GM18870 (cell line): ENCODE measurements at regions not wholly inside any gene's neighbourhood (a gene's known extent, or its start where the extent isn't known, plus 50 kb on each side); places are given as distances from the start of the nearest gene placed in this dataset.
"Not testable (repeated sequence)": the region's sequence is repeated elsewhere in the genome, so short reads cannot be mapped to it uniquely, and the experiment has no call there.

Source experiments
- ATAC-seq: cut with Tn5 transposase; IDR thresholded peaks from one replicate; pipeline ENCODE4 v1.9.1; 2021; ENCODE audit warnings: moderate library complexity; ENCODE audit not compliant: unreplicated experiment

DNA sequence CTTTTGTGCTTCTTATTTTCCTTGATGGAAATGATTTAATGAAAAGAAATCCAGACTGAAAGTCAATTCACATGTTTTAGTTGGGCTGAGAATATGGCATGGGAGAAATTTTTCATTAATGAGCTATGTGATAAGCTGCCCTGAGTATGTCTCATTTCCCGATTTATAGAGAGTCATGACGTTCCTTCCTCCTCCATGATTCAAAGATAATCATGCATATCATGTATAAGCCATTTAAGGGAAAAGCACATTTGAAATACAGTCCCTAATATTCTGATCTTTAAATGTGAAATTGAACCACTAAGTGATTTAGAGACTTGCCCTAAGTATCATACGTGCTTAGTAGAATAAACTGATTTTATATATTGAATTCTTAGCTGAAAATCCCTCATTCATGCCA is 840.9 kb downstream of the PCDH17 start:
- no peak for ATAC-seq

DNA sequence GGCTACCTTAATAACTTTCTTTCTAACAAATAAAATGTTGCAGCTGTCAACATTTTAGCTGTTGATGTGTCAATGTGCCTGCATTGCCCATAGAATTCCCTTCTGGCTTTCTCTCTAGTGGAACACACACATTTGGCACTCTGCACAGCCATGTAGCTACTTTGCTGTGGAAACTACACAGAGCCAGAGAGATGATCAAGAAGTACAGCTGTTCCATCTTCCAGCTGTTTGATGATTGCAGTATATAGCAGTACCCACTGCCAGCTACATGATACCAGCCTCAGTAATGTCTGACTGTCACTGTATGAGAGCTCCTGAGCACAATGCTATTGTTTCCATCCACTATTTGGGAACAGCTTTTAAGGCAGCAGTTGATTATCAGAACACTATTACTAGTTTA is 843.0 kb downstream of the PCDH17 start:
- ATAC-seq: no peak

DNA sequence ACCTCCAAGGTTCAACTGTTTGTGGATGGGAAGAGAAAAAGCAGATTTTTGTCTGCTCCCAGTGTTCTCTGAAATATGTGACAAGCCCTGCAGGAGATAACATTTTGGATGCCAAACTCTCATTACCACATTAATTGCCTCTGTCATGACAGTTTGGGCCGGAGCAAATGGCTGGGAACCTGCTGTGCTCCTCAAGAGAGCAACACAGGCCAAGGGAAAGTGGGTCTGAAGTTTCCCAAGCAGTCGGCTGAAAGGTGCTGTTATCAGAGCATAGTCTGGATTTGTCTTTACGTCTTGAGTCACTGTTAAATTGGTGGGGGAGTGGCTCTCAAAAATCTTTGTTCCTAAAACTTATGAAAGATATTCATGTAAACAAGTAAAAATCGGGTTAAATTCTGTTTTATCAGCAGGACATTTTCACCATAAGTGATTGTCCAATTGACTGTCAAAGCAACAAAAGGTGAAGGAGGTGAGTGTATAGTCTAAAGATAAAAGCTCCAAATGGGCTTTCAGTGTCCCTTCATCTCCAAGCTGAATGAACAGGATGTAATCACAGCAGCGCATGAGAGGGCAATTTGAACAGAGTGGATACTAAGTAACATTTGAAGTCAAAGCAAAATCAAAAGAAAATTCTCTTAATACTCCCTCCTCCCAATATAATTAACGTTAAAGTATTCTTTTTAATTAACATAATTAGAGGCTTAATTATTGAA is 844.8 kb downstream of the PCDH17 start:
- ATAC-seq: no peak

DNA sequence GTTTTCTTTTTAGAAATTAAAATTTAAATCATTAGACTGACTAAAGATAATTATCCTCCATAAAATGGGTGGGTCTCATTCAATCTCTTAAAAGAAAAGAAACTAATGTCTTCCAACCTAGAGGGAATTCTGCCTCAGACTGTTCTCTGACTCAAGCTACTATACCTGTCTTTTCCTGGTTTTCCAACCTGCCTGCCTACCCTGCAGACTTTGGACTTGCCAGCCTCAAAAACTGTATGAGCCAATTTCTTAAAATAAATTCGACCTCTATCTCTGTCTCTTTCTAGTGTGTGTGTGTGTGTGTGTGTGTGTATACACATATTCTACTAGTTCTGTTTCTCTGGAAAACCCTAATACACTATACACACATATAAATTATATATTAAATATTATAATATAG is 847.3 kb downstream of the PCDH17 start:
- ATAC-seq: no peak

DNA sequence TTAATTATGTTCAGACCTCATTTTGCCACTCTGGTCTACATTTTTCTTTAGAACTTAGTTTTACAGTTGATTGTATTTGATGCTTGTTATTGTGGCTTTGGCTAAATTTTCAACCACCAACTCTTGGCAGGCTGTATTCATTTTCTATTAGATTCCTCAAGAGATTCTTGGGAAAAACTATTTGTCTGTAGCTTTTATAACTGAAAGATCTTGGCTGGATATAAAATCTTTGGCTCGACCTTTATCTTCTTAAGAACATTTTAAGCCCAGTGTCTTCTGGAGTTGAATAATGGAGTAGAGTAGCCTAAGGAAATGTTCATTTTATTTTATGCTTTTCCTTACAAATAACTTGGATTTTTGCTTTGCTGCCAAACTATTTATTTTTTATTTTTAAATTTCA is 848.5 kb downstream of the PCDH17 start:
- no peak for ATAC-seq

DNA sequence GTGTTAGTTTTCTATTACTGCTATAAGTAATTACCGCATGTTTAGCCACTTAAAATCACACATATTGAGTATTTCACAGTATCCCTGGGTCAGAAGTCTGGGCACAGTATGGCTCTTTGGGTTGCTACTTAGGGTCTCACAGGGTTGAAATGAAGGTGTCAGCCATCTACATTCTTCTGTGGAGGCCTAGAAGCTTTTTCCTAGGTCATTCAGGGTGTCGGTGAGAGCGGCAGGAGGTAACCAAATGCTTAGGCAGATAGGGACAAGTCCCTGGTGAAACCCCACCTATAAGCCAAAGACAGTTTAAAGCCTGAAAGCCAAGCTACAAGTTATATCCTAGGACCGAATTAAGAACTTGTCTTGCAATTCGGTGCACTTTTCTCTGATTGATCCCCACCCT is 856.7 kb downstream of the PCDH17 start:
- ATAC-seq: no peak

DNA sequence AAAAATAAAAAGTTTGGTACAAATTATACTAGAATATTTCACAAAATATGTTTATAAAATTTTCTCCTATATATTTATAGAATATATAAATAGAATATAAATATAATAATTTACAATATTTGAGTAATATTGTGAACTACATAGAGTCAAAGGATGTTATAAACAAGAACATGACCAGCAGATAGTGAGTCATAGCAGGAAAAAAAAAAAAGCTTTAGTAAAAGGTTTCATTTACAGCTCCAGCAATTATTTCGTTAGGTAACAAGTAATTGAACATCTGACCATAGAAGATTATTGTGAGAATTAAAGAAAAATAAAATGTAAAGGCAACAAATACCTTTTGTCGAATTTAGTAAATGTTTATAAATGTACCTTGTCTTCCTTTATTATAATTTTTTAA is 864.1 kb downstream of the PCDH17 start:
- no peak for ATAC-seq

DNA sequence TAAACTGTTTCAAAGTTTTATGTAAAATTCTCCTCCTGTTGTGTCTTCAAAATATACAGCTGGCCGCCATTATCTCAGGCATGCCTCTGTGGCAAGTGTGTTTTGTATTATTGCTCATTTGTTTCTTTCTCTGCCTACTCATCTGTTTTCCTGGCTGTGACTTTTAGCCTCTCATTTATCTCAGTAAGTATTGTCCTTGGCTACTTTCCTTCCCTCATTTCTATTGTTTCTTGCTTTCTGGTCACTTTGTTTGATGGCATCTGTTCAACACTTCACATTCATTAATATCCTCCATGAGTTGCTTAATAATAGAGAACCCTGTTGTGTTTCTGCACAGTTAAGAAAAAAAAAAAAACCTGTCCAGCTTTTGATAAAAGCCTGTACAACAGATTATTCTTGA is 869.4 kb downstream of the PCDH17 start:
- ATAC-seq: no peak

DNA sequence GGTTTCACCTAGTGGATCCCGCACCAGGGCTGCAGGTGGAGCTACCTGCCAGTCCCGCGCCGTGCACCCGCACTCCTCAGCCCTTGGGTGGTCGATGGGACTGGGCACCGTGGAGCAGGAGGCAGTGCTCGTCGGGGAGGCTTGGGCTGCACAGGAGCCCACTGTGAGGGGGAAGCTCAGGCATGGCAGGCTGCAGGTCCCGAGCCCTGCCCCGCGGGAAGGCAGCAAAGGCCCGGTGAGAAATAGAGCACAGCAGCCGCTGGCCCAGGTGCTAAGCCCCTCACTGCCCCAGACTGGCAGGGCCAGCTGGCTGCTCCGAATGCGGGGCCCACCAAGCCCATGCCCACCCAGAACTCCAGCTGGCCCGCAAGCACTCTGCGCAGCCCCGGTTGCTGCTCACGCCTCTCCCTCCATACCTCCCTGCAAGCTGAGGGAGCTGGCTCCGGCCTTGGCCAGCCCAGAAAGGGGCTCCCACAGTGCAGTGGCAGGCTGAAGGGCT is 872.7 kb downstream of the PCDH17 start:
- ATAC-seq: not testable (repeated sequence)

DNA sequence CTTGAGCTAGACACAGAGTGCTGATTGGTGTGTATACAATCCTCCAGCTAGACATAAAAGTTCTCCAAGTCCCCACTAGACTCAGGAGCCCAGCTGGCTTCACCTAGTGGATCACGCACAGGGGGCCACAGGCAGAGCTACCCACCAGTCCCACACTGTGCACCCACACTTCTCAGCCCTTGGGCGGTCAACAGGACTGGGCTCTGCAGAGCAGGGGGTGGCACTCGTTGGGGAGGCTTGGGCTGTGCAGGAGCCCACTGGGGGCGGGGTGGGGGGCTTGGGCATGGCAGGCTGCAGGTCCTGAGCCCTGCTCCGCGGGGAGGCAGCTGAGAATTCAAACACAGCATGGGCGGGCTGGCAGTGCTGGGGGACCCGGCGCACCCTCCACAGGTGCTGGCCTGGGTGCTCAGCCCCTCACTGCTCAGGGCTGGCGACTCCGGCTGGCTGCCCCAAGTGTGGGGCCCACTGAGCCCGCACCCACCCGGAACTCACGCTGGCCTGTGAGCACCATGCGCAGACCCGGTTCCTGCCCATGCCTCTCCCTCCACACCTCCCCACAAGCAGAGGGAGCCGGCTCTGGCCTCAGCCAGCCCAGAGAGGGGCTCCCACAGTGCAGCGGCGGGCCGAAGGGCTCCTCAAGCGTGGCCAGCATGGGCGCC is 873.8 kb downstream of the PCDH17 start:
- ATAC-seq: not testable (repeated sequence)

DNA sequence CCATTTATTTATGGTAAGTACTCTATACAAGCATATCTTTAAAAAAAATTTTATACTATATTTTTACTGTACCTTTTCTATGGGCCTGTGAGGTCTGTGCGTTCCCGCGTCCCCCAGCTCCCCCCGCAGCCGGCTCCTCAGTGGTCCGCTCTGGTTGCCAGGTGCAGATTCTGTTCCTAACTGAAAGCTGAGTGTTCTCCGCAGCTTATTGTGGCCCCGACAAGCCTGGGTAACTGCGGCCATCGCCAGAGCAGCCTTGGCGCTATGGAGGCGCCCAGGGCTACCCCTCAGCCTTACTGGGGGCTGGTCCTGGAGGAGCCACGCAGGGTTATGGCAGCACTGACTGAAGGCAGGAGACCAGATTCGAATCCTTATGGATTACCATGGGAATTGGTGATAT is 896.8 kb downstream of the PCDH17 start:
- no peak for ATAC-seq

DNA sequence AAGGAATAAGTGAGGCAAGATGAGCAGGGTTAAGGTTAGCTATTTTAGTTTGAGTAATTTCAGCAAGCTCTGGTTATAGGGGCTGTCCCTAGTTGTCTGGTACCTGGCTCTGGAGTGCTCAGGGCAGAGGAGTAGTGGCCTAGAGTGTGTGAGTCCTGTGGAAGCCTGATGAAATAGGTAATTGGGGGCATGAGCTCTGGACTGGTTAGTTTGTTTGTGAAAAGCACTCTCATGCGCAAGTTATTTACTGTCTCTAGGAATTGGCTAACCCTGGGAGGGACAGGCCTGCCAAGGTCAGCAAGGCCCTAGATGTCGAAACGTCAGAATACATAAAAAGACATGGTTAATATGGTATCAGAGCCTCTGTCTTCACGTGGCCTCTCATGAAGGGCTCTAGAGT is 900.1 kb downstream of the PCDH17 start:
- no peak for ATAC-seq

DNA sequence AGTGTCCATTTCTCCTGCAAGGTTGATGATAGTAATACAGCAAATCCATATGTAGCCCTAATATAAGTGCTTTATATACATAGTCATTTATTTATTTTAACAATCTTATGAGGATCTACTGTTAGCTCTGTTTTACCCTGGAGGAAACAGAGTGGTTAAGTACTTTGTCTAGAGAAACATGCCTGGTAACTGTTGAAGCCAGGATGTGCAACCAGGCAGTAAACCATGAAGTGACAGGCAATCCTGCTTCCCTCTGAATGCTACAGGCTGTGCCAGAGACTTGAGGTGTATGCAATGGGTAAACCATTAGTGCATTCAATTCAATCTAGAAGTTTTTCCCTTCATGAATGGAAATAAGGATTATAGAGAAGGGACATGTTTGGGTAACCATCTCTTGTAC is 911.0 kb downstream of the PCDH17 start:
- no peak for ATAC-seq

DNA sequence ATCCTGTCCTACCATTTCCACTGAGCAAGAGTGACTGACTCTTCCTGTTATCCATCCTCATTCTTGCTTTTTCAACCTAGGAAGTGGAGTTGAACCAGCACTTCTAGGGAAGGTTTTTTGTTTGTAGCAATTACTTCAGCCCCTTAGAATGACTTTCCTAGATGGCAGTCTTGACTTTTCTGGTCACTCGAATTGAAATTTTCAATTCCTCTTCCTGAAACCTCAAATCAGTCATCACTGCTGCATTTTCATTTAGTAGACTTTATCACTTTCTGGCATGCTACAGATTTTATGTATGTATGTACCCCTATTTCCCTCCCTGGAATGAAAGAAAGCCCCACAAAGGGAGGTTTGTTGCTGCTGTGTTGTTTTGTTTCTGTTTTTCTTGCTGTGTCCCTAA is 915.9 kb downstream of the PCDH17 start:
- no peak for ATAC-seq

DNA sequence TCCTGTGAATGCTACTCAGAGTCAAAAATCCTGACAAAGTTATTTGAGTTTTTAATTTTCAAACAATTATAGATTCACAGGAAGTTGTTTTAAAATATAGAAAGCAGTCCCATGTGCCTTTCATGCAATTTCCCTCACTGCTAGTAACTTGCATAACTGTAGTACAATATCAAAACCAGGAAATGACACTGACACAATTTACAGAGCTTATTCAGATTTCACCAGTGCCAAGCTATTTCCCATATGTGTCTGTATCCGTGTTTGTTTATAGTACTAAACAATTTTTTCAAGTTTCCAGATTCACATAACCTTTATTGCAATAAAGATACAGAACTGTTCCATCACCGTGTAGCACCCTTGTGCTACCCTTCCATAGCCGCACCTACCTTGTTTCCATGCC is 934.6 kb downstream of the PCDH17 start:
- no peak for ATAC-seq

DNA sequence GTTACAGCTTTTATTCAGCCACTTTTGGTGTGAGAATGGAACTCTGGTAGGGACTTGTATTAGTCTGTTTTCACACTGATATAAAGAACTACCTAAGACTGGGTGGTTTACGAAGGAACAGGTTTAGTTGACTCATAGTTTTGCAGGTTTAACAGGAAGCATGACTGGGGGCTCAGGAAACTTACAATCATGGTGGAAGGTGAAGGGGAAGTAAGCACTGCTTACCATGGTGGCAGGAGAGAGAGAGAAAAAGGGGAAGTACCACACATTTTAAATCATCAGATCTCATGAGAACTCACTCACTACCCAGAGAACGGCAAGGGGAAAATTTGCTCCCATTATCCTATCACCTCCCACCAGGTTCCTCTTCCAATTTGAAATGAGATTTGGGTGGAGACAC is 942.2 kb downstream of the PCDH17 start:
- ATAC-seq: no peak

DNA sequence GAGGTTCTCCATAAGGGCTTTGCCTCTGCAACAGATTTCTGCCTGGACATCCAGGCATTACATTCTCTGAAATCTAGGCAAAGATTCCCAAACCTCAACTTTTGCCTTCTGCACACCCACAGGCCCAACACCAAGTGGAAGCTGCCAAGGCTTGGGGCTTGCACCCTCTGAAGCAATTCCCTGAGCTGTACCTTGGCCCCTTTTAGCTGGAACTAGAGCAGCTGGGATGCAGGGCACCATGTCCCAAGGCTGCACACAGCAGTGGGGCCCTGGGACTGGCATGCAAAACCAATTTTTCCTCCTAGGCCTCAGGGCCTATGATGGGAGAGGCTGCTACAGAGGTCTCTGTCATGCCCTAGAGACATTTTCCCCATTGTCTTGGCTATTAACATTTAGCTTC is 943.2 kb downstream of the PCDH17 start:
- ATAC-seq: no peak

DNA sequence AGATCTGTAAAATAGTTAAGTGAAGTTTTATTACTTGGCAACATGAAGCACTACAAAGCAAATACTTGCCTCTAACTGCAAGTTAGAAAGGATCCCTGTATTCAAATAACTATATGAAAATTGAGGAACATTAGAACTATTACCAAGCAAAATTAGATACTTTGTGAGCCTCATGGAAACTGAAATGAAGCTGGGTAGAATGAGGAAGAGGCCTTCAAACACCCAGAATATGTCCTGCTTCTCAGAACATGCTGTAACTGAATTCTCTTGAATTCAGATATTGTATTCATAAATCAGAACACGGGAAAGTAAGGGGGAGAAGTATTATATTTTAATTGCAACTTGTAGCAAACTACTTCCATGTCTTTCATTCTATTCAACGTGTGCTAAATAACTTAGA is 947.9 kb downstream of the PCDH17 start:
- no peak for ATAC-seq

DNA sequence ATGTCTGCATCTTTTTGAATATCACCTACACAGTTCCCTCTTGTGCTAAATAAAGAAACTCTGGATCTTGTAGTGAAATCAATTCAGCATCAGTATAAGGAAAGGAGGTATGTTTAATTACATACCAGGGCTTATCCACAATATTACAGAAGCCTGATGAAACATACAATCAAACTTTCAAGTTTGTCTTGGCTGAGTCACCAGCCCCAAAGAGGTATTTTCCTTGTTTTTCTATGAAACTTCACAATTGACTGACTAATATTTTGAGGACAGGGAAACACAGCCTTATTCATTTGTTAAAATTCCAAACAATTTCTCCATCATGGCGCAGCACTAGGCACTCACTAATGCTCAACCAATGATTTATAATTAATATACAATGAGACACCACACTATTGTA is 952.4 kb downstream of the PCDH17 start:
- ATAC-seq: no peak

DNA sequence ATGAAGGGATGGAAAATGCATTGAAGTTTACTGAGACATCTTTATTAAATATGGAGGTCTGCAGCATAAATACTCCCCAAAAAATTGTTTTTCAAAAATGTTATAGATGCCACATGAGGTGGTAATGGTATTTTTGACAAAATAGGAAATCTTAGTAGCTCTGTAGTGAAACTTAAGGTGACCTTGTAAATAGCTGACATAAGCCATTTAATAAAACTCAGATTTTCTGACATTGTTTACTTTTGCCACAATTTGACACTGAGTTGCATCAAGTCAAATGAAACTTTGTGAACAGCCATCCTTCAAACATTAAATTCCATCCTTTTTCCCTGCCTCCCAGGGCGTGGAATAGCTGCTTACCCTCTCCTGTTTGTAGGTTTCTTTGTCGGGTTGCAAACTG is 953.1 kb downstream of the PCDH17 start:
- no peak for ATAC-seq

DNA sequence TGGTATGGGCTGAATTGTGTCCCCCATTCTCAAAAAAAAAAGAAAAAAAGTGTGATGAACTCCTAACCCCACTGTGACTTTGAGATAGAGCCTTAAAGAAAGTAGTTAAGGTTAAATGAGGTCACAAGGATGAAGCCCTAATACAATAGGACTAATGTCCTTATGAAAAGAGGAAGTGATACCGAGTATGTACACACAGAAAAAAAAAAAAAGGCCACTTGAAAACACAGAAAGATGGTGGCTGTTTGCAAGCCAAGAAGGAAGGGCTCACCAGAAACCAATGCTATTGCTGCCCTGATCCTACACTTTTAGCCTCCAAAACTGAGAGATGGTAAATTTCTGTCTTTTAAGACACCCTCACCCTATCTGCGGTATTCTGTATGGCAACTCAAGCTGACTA is 955.6 kb downstream of the PCDH17 start:
- peak; percentile 96 for ATAC-seq

DNA sequence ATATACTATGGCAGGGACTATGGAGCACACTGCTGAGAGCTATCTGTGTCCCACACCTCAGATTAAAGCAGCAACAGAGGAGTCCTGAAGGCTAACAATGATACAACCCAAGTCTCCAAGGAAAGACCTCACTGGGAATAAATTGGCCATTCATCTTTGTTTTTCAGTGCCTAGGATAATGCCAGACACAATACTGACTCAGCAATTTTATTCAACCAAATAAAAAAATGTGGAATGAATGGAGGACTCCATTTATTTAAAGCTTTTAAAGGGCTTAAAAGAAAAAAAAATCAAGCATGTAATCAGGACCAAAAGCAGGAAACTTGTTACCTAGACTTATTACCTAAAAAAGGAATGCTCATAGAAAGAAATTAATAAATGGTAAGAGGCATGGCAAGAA is 960.5 kb downstream of the PCDH17 start:
- no peak for ATAC-seq

DNA sequence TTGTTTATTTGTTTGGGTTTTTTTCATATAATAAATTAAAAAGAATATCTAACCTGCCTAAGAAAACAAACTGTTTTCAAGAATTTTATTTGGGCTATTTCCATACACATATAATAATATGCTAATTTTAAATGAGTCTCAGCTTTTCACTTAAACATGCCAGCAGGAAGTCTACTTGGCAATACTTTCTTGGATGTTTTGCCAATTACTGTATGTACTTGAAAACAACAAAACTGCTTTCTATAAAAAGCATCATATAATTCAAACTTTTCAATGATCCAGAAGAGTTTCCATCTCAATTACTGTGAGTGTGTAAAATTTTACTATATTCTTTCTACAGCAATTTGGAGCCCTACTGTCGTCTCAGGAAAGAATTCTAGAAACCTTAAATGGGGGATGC is 961.2 kb downstream of the PCDH17 start:
- no peak for ATAC-seq
